ACHN (cell line): ENCODE measurements at regions not wholly inside any gene's neighbourhood (a gene's known extent, or its start where the extent isn't known, plus 50 kb on each side); places are given as distances from the start of the nearest gene placed in this dataset.

Experiments used
- DNase-seq: peaks from one replicate; pipeline ENCODE4 v3.0.0-alpha.2; 2015
- in situ Hi-C: cut with HindIII; loops from 2 replicates; pipeline ENCODE4 v1.10.0; 2017; ENCODE audit warnings: low sequenced_read_pairs, low pct_ligation_motif_present, low pct_unique_long_range_greater_than_20kb

DNA sequence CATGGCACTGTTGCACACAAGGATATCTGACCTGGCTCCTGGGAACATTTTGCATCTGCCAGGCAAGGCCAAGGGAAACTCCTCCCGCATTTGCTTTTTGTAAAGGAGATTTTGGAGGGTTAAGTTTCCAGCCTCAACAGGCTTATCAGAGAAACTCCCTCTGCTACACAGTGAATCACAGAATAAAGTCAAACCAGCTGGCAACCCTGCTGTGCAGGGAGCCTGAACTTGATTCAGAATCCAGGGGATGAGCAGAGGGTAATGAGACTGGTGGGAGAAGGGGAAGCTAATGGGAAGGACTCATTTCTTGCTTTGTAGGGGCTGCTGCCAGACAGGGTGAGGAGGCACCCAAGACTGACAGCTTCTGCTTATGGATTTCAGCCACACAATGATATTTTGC is 185.3 kb upstream of the ISX start:
- in situ Hi-C loops = no loop called here
- no peak for DNase-seq

DNA sequence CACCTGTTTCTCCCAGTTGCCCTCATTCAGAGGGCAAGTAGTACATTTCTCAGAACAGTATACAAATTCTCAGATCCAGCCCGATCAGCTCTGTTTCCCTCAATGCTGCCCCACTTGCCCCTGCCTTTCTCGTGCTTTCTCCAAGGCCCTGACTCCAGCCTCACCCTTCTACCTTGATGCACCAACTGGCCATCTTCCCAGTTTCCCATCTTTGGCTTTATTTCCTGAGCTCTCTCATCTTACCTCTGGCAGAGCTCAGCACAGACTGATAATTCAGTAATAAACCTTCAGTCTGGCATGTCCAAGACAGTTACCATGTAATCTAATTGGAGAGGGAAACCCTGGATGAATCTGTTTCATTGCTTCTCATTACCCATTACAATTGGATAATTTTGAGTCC is 184.5 kb upstream of the ISX start:
- in situ Hi-C loops = no loop called here
- no peak for DNase-seq

DNA sequence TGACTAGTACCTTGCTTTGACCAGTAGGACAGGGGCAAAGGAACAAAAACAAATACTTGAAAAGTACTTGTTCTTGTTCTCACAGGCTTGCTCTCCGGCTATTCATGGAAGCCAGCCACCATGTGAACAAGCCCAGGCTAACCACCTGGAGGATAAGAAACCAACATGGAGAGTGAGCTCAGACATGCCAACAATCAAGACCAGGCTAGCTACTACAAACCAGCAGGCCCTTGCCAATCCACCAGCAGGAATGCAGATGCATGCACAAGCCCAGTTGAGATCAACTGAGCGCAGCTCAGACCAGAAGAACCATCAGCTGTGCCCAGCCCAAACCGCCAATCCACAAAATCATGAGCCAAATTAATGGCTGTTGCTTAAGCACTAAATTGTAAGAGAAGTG is 180.1 kb upstream of the ISX start:
- DNase-seq = no peak
- in situ Hi-C loops = no loop called here

DNA sequence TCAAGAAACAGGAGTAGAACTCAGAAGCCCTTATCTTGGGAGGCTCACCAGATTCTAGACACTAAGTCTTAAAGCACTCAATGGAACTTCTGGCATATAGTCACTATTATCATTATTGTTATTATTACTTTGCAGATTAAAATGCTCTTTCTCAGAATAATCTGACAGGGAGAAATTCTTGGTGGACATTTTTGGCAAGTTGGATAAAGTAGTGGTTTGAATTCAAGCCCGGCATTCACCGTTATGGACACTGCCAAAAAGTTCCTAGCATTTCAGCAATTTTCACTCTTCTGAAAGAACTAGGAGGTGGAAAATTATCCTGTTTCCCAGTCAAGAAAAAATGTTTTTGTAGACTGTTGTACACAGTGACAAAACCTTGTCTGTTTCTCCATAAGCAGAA is 179.6 kb upstream of the ISX start:
- in situ Hi-C loops = no loop called here
- no peak for DNase-seq

DNA sequence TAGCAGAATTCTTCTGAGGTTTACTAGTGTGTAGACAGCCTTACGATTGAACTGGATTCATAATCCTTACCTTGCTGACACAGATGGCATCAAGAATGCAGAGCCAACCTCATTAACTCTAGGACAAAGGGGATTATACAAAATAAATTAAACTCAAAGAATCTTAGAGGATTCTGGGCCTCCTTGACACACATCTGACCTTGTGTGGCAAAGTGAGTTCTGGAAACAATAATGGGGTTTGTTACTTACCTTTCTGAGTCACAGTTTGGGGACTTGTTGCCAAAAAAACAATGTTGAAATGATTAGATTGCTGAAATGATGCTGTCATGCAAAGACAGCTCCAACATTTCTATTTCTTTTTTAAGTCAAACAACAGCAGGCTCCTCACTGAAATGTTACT is 179.1 kb upstream of the ISX start:
- in situ Hi-C loops = no loop called here
- DNase-seq = no peak

DNA sequence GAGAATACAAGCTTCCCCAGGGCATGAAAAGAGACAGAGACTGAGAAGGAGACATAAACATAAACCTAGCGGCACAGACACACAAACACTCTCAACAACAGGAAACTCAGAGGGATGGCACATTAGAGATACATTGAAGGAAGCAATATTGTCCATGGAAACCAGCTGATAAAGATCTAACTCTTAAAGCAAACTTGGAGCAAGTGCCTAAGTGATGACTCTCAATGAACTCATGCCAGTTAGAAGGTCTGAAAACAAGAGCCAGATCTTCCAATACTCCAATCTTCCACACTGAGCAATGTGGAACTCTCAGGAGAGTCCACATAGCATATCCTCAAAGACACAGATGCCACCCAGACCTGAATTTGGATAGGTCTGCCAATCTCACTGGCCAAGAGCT is 168.8 kb upstream of the ISX start:
- in situ Hi-C loops = no loop called here
- DNase-seq = no peak

DNA sequence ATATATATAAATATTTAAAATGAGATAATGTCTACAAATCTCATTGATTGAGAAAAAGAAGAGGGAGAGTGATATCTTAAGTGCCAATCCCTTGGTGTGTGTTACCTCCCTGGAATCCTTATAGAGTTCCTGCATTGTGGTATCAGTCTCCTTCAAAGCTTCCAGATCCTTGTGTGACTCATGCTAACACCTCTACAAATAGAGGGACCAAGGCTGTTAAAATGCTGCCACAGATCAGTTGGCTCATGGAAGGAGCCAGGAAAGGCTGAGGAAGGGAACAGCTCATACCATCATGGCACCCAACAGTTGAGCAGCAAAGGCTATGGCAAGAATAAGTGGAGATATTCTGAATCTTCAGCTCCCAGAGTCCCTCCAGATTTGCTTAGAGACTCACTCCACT is 163.6 kb upstream of the ISX start:
- in situ Hi-C loops = no loop called here
- DNase-seq = no peak

DNA sequence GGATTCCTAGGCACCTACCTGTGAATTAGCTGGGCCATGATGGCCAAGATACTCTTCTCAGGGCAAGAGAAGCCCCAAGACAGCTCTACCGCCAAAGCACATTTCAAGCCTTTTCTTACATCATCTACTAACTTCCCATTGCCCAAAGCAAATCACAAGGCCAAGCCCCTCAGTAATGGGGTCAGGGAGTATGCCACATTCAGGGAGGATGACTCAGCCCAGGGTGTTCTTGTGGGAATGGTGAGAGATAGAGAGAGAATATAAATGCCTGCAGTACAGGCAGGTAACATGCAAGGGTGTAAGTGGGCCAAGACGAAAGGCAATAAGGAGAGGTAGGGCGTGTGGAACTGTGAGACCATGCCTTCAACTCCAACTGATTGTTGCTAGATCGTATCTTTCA is 162.5 kb upstream of the ISX start:
- DNase-seq = no peak
- in situ Hi-C loops = no loop called here

DNA sequence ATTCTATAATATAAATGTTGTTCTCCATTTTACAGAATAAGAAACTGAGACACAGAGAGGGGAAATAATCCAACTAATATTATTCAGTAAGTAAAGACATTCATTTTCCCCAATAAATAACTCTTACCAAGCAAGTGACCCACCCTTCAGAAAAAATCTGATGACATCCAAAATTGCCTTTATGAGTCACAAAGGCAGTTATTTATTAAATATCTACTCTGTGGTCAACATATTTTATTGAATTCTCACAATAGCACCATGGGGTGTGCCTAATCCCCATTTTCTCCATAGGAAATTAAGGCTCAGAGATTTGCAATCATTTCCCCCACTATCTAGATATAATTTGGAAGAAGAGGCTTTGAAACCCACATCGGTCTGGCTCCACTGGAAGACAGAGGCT is 161.5 kb upstream of the ISX start:
- no peak for DNase-seq
- in situ Hi-C loops = no loop called here

DNA sequence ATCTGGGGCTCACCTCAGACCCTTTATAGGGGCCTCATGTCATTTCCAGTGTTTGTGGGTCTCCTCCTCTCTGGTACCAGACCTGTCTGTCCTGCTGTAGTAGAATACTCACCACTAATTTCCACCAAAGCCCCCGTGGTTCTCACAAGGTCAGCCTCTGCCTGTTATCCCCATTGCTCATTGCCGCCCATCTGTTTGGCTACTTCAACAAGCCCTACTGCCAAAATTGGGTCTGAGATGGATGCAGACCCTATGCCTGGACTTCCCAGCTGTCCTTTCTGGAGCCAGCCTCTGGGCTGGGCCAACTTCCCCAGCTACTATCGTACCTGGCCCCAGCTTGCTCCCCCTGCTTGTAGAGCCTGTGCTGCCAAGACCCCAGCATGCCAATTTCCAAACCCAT is 152.1 kb upstream of the ISX start:
- in situ Hi-C loops = no loop called here
- DNase-seq = no peak

DNA sequence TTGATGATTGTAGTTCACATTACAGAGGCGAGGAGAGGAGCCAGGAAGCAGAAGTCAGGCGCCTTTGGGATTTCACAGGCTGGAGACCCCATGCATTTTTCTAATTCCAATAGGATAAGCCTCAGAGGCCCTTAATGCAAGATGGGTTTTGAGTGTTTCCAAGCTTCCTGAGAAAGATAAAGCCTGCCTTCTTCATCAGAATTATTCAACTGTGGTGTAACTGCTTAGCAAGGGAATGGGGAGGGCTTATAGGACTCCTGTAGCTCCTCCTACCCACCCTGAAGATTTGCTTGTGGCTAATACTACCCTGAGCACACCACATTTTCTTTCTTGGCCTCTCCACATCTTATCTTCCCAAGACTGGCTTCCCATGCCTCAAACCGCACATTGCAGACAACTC is 151.1 kb upstream of the ISX start:
- in situ Hi-C loops = no loop called here
- DNase-seq = no peak

DNA sequence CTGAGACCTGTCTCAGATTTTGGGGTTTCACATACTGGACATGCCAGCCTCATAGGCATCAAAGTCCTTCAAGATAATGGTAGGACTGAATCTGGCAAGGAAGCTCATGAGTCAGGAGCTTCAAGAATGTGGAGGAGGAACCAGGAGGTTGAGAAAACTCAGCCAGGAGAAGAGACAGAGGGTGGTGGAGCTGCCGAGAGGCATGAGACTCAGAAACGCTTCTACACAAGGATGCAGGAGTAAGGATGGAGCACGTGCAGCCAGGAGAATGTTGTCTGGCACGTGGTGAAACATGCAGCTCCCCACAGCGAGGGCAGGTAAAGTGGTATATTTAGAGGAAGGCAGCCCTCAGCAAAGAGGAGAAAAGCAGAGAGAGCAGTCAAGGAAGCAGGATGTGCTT is 148.7 kb upstream of the ISX start:
- DNase-seq = no peak
- in situ Hi-C loops = no loop called here

DNA sequence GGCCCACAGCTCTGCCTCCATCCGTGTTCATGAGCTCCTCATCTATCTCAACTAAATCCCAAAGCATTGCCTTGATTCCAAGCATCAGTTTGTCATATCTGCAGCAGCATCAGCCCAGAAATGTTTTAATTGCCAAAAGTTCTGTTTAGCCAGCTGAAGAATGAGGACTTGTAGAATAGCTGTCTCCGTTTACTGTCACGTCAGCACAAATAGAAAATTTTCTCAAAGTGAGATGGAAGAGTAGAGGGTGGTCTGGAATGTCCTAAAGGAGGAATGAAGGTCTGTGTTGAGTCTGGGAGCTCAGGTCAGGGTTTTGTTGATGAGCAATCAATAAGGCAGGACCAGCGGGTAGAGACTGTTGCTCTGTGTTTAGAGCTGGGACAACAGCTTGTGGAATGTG is 134.9 kb upstream of the ISX start:
- DNase-seq = no peak
- in situ Hi-C loops = no loop called here

DNA sequence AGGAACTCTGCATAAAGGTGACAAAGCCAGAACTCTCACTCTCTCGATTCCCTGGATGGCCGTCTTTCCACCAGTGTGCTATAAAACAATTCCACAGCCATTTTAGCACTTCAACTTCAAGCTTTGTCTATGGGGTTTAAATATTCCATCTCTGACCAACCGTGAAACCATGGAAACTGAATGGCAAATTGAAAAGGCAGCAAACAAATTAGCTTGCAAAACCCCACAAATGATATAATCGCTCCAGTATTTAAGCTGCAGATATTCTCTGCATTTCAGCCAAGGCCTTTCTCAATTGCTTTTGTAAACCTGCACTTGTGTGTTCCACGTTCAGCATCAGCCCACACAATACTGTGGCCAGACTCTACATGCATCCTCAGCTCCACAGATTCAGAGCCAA is 131.7 kb upstream of the ISX start:
- in situ Hi-C loops = no loop called here
- no peak for DNase-seq

DNA sequence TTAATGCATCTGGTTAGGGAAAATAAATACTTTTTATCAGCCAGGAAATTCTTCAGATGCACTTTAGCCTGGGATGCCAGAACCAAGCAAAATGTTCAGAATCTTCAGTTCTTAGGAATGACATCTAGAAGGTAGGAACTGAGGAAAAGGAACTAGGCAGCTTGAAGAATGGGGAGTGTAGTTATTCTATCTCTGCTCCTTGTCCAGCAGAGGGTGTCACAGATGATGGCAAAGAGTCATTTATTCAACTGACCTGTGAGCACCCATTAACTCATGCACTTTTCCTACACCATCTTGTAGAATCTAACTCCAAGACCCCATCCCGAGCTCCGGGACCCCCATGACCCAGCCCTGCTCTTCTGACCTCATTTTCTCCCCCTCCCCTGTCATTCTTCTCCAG is 122.1 kb upstream of the ISX start:
- in situ Hi-C loops = no loop called here
- peak; percentile 4 for DNase-seq

DNA sequence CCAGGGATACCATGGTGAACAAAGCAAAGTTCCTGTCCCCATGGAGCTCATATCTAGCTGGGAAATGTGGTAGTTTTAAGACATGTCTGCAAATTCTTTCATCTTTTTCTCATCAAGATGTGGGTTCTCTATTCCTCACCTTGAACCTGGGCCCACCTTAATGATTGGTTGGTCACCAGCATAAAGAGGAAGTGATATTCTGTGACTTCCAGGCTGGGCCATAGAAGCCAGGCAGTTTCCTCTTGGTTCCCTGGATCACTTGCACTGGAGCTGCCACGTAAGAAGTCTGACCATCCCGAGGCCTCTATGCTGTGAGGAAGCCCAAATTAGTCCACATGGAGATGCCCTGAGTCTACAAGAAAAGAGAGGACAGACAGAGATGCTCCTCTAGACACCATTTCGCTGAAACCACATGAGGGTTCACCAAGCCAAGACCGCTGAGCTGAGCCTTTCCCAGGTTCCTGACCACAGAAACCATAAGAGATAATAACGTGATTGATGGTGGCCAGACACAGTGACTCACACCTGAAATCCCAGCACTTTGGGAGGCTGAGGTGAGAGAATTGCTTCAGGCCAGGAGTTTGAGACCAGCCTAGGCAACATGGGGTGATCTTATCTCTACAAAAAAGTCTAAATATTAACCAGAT is 119.5 kb upstream of the ISX start:
- DNase-seq = no peak
- in situ Hi-C loops = no loop called here

DNA sequence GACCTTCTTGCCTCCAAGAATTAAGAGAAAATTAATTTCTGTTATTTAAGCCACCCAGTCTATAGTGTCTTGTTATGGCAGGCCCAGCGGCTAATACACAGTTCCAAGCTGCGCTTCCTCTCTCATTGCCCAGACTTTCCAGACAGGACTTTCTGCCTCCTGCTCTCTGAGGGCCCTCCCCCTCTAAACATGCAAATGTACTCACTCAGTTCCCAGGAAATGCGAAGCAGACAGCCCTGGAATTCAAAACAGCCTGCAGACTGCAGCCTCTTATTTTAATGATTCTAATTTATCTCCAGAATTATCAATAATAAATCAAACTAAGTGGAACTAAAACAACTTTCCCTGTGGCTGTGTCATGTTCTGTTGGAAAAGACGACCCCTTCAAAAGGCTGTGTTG is 115.5 kb upstream of the ISX start:
- in situ Hi-C loops = no loop called here

DNA sequence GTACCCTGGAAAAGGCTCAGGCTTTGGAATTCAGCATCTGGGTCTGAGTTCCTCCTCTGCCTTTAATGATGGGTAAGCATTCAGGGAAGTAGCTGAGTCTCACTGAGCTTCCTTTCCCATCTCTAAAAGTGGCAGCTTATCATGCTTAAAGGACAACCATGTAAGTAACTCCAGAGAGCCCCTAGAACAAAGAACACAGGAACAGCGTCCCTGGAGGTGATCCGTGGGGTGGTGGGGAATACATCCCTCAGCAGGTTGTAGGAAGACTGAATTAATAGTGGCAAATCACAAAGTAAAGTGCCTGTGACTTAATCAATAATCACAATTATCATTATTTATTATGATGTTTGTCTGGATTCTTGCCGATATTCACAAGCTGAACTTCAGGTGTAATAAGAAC is 114.7 kb upstream of the ISX start:
- in situ Hi-C loops = no loop called here
- DNase-seq = no peak

More for the DNA sequence above, 115.5 kb upstream of the ISX start:
- no peak for DNase-seq

DNA sequence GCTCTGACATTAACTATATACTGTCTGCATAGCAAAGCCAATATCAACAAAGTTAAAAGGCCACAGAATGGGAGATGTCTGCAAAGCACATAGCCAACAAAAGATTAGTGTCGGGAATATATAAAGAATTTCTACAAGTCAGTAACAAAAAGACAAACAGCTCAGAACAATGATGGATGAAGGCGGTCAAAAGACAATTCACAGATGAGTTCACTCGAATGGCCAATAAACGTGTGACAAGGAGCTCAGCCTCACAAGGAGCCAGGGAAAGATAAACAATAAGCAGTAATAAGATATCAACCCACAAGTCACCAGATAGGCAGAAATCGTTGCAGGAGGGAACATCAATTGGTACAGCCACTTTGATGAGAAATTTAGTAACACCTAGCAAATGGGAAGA is 106.0 kb upstream of the ISX start:
- DNase-seq = no peak
- in situ Hi-C loops = no loop called here

DNA sequence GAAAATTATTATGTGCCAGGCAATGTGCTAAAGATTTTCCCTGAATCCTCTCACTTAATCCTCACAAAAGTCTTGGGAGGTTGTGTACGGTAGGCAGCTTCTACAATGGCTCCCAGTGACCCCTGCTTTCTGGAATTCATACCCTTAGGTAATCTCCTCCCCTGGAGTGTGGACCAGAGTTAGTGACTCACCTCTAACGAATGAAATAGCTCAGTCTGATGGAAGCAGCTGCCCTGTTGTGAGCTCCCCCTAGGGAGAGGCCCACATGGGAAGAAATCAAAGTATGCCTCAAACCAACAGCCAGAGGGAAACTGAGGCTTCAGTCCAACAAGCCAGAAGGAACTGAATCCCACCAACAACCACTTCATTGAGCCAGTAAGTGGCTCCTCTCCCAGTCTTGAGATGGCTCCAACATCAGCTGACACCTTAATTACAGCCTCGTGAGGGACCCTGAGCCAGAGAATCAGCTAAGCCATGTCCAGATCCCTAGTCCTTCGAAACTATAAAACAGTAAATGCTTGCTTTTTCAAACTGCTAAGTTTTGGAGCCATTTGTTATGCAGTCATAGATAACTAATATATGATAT is 98.9 kb upstream of the ISX start:
- DNase-seq = peak; percentile 64
- in situ Hi-C loops = no loop called here
